Activated naive CD4-positive, alpha-beta T cell treated with anti-CD3 and anti-CD28 coated beads, Interleukin-2, amount 10 ng/mL, durations not matched to agents 7 days and 5 days (primary cell): ENCODE measurements at regions not wholly inside any gene's neighbourhood (a gene's known extent, or its start where the extent isn't known, plus 50 kb on each side); places are given as distances from the start of the nearest gene placed in this dataset.

Source experiments
- CTCF ChIA-PET: fragments of 350-600 bp; sonication (Branson Sonifier 250); formaldehyde crosslinking; loops from one replicate; lab custom pipeline; 2021; ENCODE audit warnings: antibody characterized with exemption; lab: Charles Lee
- DNase-seq: peaks from one replicate; pipeline ENCODE4 v3.0.0-alpha.2; 2020
- H3K27ac Mint-ChIP-seq: one replicate; pipeline ENCODE4 v1.8.0; 2021; ENCODE audit warnings: mild to moderate bottlenecking, moderate library complexity, mixed read lengths
- H3K27me3 Mint-ChIP-seq: one replicate; pipeline ENCODE4 v1.8.0; 2021; ENCODE audit warnings: mild to moderate bottlenecking, mixed read lengths
- H3K36me3 Mint-ChIP-seq: one replicate; pipeline ENCODE4 v1.8.0; 2021; ENCODE audit warnings: mixed read lengths
- H3K4me1 Mint-ChIP-seq: one replicate; pipeline ENCODE4 v1.8.0; 2021; ENCODE audit warnings: mixed read lengths
- H3K4me3 Mint-ChIP-seq: one replicate; pipeline ENCODE4 v1.8.0; 2021; ENCODE audit warnings: mild to moderate bottlenecking, moderate library complexity, mixed read lengths
- H3K9me3 Mint-ChIP-seq: one replicate; pipeline ENCODE4 v1.8.0; 2021; ENCODE audit warnings: mixed read lengths

DNA sequence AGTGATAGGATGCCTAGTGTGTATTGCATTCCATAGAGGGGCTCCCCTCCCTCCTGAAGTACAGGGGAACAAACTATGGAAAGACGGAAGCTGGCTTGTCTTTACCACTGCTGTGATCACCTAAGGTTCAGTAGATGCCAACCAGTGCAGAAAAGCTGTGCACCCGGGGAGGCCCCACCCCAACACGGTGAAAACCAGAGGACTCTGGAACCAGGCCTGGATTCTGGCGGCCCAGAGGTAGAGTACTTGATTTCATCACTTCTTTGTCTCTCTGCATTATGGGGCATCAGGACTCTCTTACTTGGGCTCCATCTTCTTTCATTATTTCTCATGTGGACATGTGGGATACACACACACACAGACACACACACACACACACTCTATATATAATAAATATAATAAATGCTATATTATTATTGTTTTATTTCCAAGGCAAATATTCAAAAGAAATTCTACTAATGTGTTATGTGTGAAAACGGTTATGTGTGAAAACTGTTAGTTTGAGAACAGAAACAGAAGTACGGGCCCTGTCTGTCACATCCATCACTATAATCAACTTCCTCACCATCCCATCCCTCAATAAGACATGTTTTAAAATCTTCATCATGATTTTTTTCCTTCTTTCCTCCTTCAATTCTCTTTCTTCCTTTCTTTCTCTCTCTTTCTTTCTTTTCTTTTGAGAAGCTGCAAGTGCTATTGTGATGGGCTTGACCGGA is 152.4 kb upstream of the CMC1 start:
- Mint-ChIP-seq H3K27me3 (no peaks in the 10 kb centered on the region), H3K36me3 (no peaks in the 10 kb centered on the region), H3K9me3 (peaks cover 2% of the 10 kb centered on the region), H3K27ac (no peak overlapping the region), H3K4me1 (no peaks in the 10 kb centered on the region), H3K4me3 (no peak overlapping the region)
- no peak for DNase-seq
- CTCF ChIA-PET = no interaction called here

- peaks cover 2% of the 10 kb centered on the region for H3K9me3 Mint-ChIP-seq
- H3K36me3 Mint-ChIP-seq = no peaks in the 10 kb centered on the region
- H3K4me3 Mint-ChIP-seq = no peak overlapping the region
- no peaks in the 10 kb centered on the region for H3K4me1 Mint-ChIP-seq
- H3K27me3 Mint-ChIP-seq = no peaks in the 10 kb centered on the region
- no peak overlapping the region for H3K27ac Mint-ChIP-seq
- no peak for DNase-seq
- CTCF ChIA-PET = no interaction called here
Measured at GRCh38 chr3:28089527-28089897, 151.9 kb upstream of the CMC1 start.

GRCh38 chr3:28099296-28099695 is 142.1 kb upstream of the CMC1 start:
- DNase-seq = no peak
- CTCF ChIA-PET = no interaction called here
- H3K27me3 Mint-ChIP-seq = peaks cover 4% of the 10 kb centered on the region
- no peak overlapping the region for H3K4me3 Mint-ChIP-seq
- no peaks in the 10 kb centered on the region for H3K4me1 Mint-ChIP-seq
- no peak overlapping the region for H3K27ac Mint-ChIP-seq
- H3K9me3 Mint-ChIP-seq = peaks cover 17% of the 10 kb centered on the region
- H3K36me3 Mint-ChIP-seq = no peaks in the 10 kb centered on the region

DNA sequence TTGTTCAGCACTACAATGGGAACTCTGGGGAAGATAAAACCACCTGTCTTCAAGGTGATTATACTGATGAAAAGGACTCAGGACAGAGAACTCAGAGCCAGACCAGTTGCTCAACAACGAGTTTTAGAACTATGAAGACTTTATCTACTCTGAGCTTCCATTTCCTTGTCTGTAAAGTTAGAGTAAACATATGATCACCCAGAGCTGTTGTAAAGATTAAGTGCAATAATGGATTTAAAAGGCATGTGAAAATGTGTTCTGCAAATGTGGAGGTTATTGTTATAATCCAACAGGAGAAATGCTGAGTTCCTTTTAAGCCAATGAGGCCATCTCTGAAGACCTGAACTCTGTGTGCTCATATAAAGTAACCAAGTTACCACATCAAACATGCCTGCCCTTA is 139.7 kb upstream of the CMC1 start:
- Mint-ChIP-seq H3K9me3 (peaks cover 17% of the 10 kb centered on the region), H3K4me3 (no peak overlapping the region), H3K4me1 (no peaks in the 10 kb centered on the region), H3K36me3 (no peaks in the 10 kb centered on the region), H3K27ac (no peak overlapping the region), H3K27me3 (peaks cover 4% of the 10 kb centered on the region)
- CTCF ChIA-PET = no interaction called here
- no peak for DNase-seq

DNA sequence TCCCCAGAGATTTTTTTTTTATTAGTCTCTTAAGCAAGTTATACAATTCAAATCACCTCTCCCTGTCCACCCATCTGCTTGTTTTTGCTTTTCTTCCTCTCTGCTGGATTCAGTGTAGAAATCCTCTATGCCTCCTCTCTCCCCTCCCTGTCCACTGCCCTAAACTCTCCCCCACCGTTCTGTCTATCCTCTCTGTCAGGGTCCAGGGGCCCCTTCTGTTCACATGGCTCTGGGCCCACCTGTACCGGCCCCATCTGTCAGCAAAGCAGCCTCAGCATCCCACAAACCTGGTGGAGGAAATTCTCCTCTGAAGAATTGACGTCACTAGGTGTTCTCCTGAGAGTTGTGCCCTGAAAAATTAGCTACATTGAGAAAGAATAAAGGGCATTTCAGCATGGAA is 137.6 kb upstream of the CMC1 start:
- no peak overlapping the region for H3K4me3 Mint-ChIP-seq
- peaks cover 14% of the 10 kb centered on the region for H3K9me3 Mint-ChIP-seq
- CTCF ChIA-PET = no interaction called here

DNA sequence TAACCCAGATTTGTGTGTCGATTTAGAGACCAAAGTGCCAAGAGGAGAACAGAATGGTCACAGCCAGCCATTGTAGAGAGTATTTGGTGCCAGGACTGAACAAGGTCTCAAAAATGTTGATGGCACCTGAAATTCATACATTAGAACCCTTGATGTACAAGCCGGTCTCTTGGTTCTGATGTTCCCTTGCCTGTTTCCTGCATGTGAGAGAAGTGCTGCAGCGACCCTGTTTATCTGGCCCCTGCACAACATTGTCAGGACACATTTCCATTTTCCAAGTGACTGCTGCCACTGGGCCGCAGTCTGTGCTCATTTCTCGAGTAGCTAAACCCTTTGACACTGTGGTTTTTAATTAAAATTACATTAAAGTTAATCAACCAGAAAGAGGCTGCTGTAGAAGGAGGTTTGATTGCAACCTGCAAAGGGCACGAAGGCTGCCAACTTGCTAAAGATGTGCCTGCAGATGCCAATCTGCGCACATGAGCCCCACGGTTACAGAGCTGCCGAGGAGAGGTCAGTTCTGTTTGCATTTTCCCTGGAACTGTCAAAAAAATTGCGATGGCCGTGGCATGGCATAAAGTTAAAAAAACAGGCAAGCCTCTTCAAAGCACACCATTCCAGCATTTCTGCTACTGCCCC is 136.4 kb upstream of the CMC1 start:
- no peak overlapping the region for H3K27ac Mint-ChIP-seq
- no peak overlapping the region for H3K4me3 Mint-ChIP-seq
- H3K9me3 Mint-ChIP-seq = peaks cover 7% of the 10 kb centered on the region
- H3K36me3 Mint-ChIP-seq = no peaks in the 10 kb centered on the region
- H3K27me3 Mint-ChIP-seq = peaks cover 4% of the 10 kb centered on the region
- H3K4me1 Mint-ChIP-seq = no peaks in the 10 kb centered on the region
- DNase-seq = no peak
- CTCF ChIA-PET = no interaction called here

More for the DNA sequence above, 137.6 kb upstream of the CMC1 start:
- H3K27ac Mint-ChIP-seq = no peak overlapping the region
- H3K27me3 Mint-ChIP-seq = peaks cover 4% of the 10 kb centered on the region
- no peak for DNase-seq
- no peaks in the 10 kb centered on the region for H3K36me3 Mint-ChIP-seq
- H3K4me1 Mint-ChIP-seq = no peaks in the 10 kb centered on the region

DNA sequence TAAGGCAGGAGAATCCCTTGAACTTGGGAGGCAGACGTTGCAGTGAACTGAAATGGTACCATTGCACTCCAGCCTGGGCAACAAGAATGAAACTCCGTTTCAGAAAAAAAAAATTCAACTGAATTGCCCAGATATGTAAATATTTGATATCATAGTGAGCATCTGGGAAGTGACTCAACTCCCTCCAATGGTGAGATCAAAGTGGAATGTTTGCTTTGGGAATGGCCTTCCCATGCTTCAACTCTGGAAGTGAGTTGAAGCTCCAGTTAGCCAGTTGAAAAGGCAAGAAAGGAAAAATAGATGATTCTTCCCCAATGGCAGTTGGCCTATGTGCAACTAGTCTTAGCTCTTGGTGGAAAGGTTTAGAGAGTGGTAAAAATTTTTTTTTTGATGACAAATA is 131.6 kb upstream of the CMC1 start:
- Mint-ChIP-seq H3K9me3 (peaks cover 3% of the 10 kb centered on the region), H3K27ac (no peak overlapping the region), H3K36me3 (no peaks in the 10 kb centered on the region), H3K4me1 (no peaks in the 10 kb centered on the region), H3K4me3 (no peak overlapping the region), H3K27me3 (no peaks in the 10 kb centered on the region)
- CTCF ChIA-PET = no interaction called here
- DNase-seq = no peak

DNA sequence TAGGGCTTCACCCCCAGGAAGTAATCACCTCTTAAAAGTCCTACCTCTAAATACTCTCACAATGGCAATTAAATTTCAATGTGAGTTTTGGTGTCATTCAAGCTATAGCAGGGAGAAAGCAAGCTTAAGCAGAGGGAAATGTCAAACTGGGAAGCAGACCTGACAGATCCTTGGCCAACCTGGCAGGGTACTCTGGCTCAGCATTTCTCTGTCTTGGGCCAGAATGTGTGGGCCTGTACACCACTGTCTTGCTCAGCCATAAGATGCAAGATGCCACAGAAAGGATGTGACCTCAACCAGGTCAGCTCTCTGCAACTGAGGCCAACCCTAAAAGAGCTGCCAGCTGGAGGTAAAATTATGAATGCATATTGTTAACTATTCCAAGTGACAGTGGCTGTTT is 130.6 kb upstream of the CMC1 start:
- Mint-ChIP-seq H3K36me3 (no peaks in the 10 kb centered on the region), H3K27me3 (no peaks in the 10 kb centered on the region), H3K9me3 (peaks cover 3% of the 10 kb centered on the region), H3K4me1 (no peaks in the 10 kb centered on the region), H3K4me3 (no peak overlapping the region), H3K27ac (no peak overlapping the region)
- no peak for DNase-seq
- CTCF ChIA-PET = no interaction called here

- H3K9me3 Mint-ChIP-seq = peaks cover 3% of the 10 kb centered on the region
- H3K27me3 Mint-ChIP-seq = no peaks in the 10 kb centered on the region
- no peak overlapping the region for H3K27ac Mint-ChIP-seq
- CTCF ChIA-PET = no interaction called here
- no peaks in the 10 kb centered on the region for H3K36me3 Mint-ChIP-seq
- no peak overlapping the region for H3K4me3 Mint-ChIP-seq
- H3K4me1 Mint-ChIP-seq = no peaks in the 10 kb centered on the region
- DNase-seq = no peak
Measured at GRCh38 chr3:28114893-28115292, 126.5 kb upstream of the CMC1 start.

DNA sequence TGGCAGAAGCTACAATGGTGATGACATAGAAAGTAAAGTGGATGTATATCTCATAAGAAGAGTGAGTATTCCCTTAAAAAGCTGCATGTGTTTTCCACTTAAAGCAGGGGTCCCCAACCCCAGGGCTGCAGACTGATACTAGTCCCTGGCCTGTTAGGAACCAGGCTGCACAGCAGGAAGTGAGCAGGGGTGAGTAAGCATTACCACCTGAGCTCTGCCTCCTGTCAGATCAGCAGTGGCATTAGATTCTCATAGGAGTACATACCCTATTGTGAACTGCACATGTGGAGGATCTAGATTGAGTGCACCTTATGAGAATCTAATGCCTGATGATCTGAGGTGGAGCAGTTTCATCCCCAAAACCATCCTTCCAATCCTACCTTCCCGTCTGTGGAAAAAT is 126.1 kb upstream of the CMC1 start:
- Mint-ChIP-seq H3K36me3 (no peaks in the 10 kb centered on the region), H3K4me3 (no peak overlapping the region), H3K9me3 (peaks cover 3% of the 10 kb centered on the region), H3K4me1 (no peaks in the 10 kb centered on the region), H3K27ac (no peak overlapping the region), H3K27me3 (no peaks in the 10 kb centered on the region)
- CTCF ChIA-PET = no interaction called here
- DNase-seq = no peak

DNA sequence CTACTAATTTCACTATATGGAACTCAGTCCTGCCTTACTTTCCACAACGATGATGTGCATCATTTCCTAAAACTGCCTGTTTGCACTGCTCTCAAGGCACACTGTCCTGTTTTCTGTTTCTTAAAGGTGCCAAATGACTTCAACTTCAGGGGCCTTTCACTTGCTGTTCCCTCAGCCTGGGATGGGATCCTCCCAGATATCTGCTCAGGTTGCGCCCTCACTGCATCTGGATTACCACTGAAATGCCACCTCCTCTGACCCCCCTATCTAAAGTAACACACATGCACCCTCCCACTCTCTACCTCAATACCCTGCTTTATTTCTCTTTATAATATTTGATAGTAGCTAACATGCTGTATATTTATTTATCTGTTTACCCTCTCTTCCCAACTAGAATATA is 123.8 kb upstream of the CMC1 start:
- Mint-ChIP-seq H3K27me3 (no peaks in the 10 kb centered on the region), H3K4me3 (no peak overlapping the region), H3K4me1 (no peaks in the 10 kb centered on the region), H3K27ac (no peak overlapping the region), H3K9me3 (no peaks in the 10 kb centered on the region), H3K36me3 (no peaks in the 10 kb centered on the region)
- CTCF ChIA-PET = no interaction called here
- DNase-seq = no peak

GRCh38 chr3:28118087-28118486 is 123.3 kb upstream of the CMC1 start:
- no peak for DNase-seq
- no peaks in the 10 kb centered on the region for H3K27me3 Mint-ChIP-seq
- no peak overlapping the region for H3K4me3 Mint-ChIP-seq
- CTCF ChIA-PET = no interaction called here
- H3K36me3 Mint-ChIP-seq = no peaks in the 10 kb centered on the region
- no peaks in the 10 kb centered on the region for H3K4me1 Mint-ChIP-seq
- H3K9me3 Mint-ChIP-seq = no peaks in the 10 kb centered on the region
- H3K27ac Mint-ChIP-seq = no peak overlapping the region

GRCh38 chr3:28122227-28122626 is 119.2 kb upstream of the CMC1 start:
- Mint-ChIP-seq H3K36me3 (no peaks in the 10 kb centered on the region), H3K9me3 (no peaks in the 10 kb centered on the region), H3K27me3 (no peaks in the 10 kb centered on the region), H3K27ac (no peak overlapping the region), H3K4me1 (no peaks in the 10 kb centered on the region), H3K4me3 (no peak overlapping the region)
- CTCF ChIA-PET = no interaction called here
- no peak for DNase-seq

DNA sequence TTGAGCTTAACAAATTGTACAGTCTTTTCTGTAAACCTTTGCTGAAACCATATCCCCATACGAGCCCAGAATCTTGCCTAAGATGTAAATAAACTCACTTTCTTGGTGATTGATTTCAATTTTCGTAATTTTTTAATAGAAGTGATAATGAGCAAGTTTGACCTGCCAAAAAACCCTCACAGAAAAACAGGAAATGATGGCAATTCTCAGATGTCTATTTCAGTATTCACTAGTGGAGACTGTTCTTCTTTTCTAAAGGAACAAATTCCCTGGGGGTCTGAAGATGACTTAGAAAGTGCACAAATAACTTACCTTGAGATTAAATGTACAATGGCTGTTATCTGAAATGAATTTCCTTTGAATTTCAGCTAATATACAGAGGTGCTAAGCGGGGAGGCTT is 116.5 kb upstream of the CMC1 start:
- no peaks in the 10 kb centered on the region for H3K9me3 Mint-ChIP-seq

DNA sequence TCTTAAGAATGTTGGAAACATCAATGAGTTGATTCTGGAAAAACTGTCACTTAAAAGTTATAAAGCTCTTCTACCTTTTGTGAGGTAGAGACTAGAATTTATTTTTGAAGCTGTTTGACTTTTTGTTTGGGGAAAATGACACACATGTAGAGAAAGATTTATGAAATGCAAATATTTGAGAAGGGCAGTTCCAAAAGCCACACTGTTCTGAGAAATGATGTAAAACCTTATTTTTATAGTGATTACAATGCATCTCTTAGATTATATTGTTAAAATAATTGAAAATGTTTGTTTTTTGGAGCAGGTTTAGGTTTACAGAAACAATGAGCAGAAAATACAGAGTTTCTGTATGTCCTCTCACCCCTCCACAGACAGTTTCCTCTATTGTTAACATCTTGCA is 116.1 kb upstream of the CMC1 start:
- CTCF ChIA-PET = no interaction called here
- no peaks in the 10 kb centered on the region for H3K4me1 Mint-ChIP-seq
- no peak for DNase-seq
- no peaks in the 10 kb centered on the region for H3K9me3 Mint-ChIP-seq
- no peaks in the 10 kb centered on the region for H3K27me3 Mint-ChIP-seq
- H3K27ac Mint-ChIP-seq = no peak overlapping the region
- no peak overlapping the region for H3K4me3 Mint-ChIP-seq
- H3K36me3 Mint-ChIP-seq = no peaks in the 10 kb centered on the region

More for the DNA sequence above, 116.5 kb upstream of the CMC1 start:
- Mint-ChIP-seq H3K36me3 (no peaks in the 10 kb centered on the region), H3K27me3 (no peaks in the 10 kb centered on the region), H3K27ac (no peak overlapping the region), H3K4me3 (no peak overlapping the region), H3K4me1 (no peaks in the 10 kb centered on the region)
- no peak for DNase-seq
- CTCF ChIA-PET = no interaction called here
